Activated CD4-positive, alpha-beta memory T cell treated with anti-CD3 and anti-CD28 coated beads for 36 hours (primary cell): ENCODE measurements at regions not wholly inside any gene's neighbourhood (a gene's known extent, or its start where the extent isn't known, plus 50 kb on each side); places are given as distances from the start of the nearest gene placed in this dataset.

Experiments used
- CTCF ChIA-PET: fragments of 350-600 bp; sonication (Branson Sonifier 250); formaldehyde crosslinking; loops from one replicate; lab custom pipeline; 2021; ENCODE audit warnings: antibody characterized with exemption, inconsistent platforms; lab: Charles Lee
- POLR2A ChIA-PET: fragments of 350-600 bp; sonication (Branson Sonifier 250); formaldehyde crosslinking; loops from one replicate; lab custom pipeline; 2021; ENCODE audit warnings: antibody characterized with exemption; lab: Charles Lee
- DNase-seq: peaks from one replicate; pipeline ENCODE4 v3.0.0-alpha.2; 2020
- H3K27ac Mint-ChIP-seq: one replicate; pipeline ENCODE4 v1.8.0; 2021; ENCODE audit warnings: mixed read lengths
- H3K27me3 Mint-ChIP-seq: one replicate; pipeline ENCODE4 v1.8.0; 2021; ENCODE audit warnings: mixed read lengths
- H3K36me3 Mint-ChIP-seq: one replicate; pipeline ENCODE4 v1.8.0; 2021; ENCODE audit warnings: mixed read lengths
- H3K4me1 Mint-ChIP-seq: one replicate; pipeline ENCODE4 v1.8.0; 2021; ENCODE audit warnings: low read depth, mixed read lengths
- H3K4me3 Mint-ChIP-seq: one replicate; pipeline ENCODE4 v1.8.0; 2021; ENCODE audit warnings: mild to moderate bottlenecking, mixed read lengths
- H3K9me3 Mint-ChIP-seq: one replicate; pipeline ENCODE4 v1.8.0; 2021; ENCODE audit warnings: mixed read lengths
- intact Hi-C: fragments of 100-400 bp; cut with micrococcal nuclease; formaldehyde crosslinking; loops from one replicate; pipeline ENCODE4 v1.15.1; 2023

DNA sequence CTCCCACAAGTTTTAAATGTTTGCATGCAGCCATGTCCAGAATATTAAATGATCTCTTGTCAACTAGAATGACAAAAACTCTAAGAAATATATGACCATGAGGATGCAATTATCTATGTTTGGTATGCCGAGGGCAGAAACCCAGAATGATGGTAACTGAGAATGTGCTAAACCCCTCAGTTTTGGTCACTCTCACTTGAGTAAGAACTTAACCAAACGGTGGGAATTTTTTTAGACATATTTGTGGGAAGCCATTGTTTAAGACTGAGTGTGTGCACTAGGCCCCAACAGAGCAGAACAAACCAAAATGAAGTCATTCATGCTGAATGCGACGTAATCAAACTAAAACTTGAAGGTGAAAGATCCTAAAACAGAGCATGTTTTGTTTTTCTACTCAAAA lies 1927.9 kb upstream of the SEL1L start:
- ChIA-PET CTCF (no interaction called here), POLR2A (no interaction called here)
- H3K9me3 Mint-ChIP-seq: peaks cover 31% of the 10 kb centered on the region

GRCh38 chr14:83462759-83463158 lies 1929.1 kb upstream of the SEL1L start:
- H3K4me3 Mint-ChIP-seq: no peak overlapping the region
- intact Hi-C loops: loop anchor here (5.0 kb wide), 1 partner anchor 750 kb away; no protein-coding TSS in a partner anchor
- H3K36me3 Mint-ChIP-seq: no peaks in the 10 kb centered on the region
- H3K27me3 Mint-ChIP-seq: no peaks in the 10 kb centered on the region
- peaks cover 30% of the 10 kb centered on the region for H3K9me3 Mint-ChIP-seq
- POLR2A ChIA-PET: no interaction called here
- CTCF ChIA-PET: interaction anchor here (1.2 kb wide), 1 partner anchor 10 kb away, joined by 3 read pairs; no protein-coding TSS in a partner anchor
- DNase-seq: no peak
- no peaks in the 10 kb centered on the region for H3K4me1 Mint-ChIP-seq
- H3K27ac Mint-ChIP-seq: no peak overlapping the region

More for the DNA sequence above, 1927.9 kb upstream of the SEL1L start:
- DNase-seq: no peak
- Mint-ChIP-seq H3K36me3 (no peaks in the 10 kb centered on the region), H3K27ac (no peak overlapping the region), H3K27me3 (no peaks in the 10 kb centered on the region), H3K4me3 (no peak overlapping the region), H3K4me1 (no peaks in the 10 kb centered on the region)
- intact Hi-C loops: loop anchor here (5.0 kb wide), 1 partner anchor 749 kb away; no protein-coding TSS in a partner anchor

- Mint-ChIP-seq H3K9me3 (peaks cover 24% of the 10 kb centered on the region), H3K27ac (no peak overlapping the region), H3K4me3 (no peak overlapping the region), H3K4me1 (no peaks in the 10 kb centered on the region), H3K36me3 (no peaks in the 10 kb centered on the region), H3K27me3 (no peaks in the 10 kb centered on the region)
- ChIA-PET CTCF (no interaction called here), POLR2A (no interaction called here)
- intact Hi-C loops: loop anchor here (5.0 kb wide), 1 partner anchor 751 kb away; no protein-coding TSS in a partner anchor
- DNase-seq: no peak
Measured at GRCh38 chr14:83463500-83464098, 1929.9 kb upstream of the SEL1L start.

- Mint-ChIP-seq H3K27ac (no peak overlapping the region), H3K27me3 (no peaks in the 10 kb centered on the region), H3K36me3 (no peaks in the 10 kb centered on the region), H3K9me3 (peaks cover 13% of the 10 kb centered on the region), H3K4me3 (no peak overlapping the region), H3K4me1 (no peaks in the 10 kb centered on the region)
- CTCF ChIA-PET: no interaction called here
- POLR2A ChIA-PET: no interaction called here
- DNase-seq: no peak
- intact Hi-C loops: no loop called here
Measured at GRCh38 chr14:83467811-83468210, 1934.2 kb upstream of the SEL1L start.

- CTCF ChIA-PET: no interaction called here
- H3K4me1 Mint-ChIP-seq: no peaks in the 10 kb centered on the region
- DNase-seq: no peak
Measured at GRCh38 chr14:83470466-83470865, 1936.8 kb upstream of the SEL1L start.

GRCh38 chr14:83470959-83471695 lies 1937.5 kb upstream of the SEL1L start:
- ChIA-PET POLR2A (no interaction called here), CTCF (no interaction called here)
- Mint-ChIP-seq H3K27me3 (no peaks in the 10 kb centered on the region), H3K9me3 (peaks cover 9% of the 10 kb centered on the region), H3K27ac (no peak overlapping the region), H3K4me3 (no peak overlapping the region), H3K4me1 (no peaks in the 10 kb centered on the region), H3K36me3 (no peaks in the 10 kb centered on the region)
- intact Hi-C loops: no loop called here
- no peak for DNase-seq

More at GRCh38 chr14:83470466-83470865, 1936.8 kb upstream of the SEL1L start:
- POLR2A ChIA-PET: no interaction called here
- no peaks in the 10 kb centered on the region for H3K36me3 Mint-ChIP-seq
- intact Hi-C loops: no loop called here
- H3K4me3 Mint-ChIP-seq: no peak overlapping the region
- H3K9me3 Mint-ChIP-seq: peaks cover 10% of the 10 kb centered on the region
- H3K27ac Mint-ChIP-seq: no peak overlapping the region
- H3K27me3 Mint-ChIP-seq: no peaks in the 10 kb centered on the region

DNA sequence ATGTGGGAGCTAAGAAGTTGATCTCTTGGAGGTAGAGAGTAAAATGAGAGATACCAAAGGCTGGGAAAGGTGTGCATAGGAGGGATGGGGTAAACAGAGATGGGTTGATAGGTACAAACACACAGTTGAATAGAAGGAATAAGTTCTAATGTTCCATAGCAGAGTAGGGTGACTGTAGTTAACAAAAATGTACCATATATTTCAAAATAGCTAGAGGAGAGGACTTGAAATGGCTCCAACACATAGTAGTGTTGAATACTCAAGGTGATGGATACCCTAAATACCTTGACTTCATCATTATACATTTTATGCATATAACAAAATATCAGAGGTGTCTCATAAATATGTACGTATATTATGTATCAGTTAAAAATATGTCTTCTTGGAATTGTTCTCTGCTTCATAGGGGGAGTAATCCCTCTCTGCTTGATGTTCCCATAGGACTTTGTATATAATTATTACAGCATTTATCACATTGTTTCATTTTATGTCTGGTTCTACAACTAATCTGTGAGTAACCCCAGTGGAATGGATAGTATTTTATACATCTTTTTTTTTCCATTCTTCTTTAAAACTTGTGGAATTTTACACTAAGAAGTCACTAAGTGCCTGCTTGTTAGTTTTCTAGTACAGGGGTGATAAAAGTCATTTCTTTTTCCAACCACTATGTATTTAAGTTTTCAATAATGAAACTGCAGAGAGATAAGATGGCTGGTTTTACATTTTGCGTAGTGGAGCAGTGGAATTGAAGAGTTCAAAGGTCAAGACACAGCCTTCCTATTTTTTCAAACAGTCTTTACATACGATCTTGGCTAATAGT lies 1940.0 kb upstream of the SEL1L start:
- intact Hi-C loops: no loop called here
- no peaks in the 10 kb centered on the region for H3K27me3 Mint-ChIP-seq
- no peak for DNase-seq
- H3K27ac Mint-ChIP-seq: no peak overlapping the region
- H3K9me3 Mint-ChIP-seq: peaks cover 11% of the 10 kb centered on the region
- H3K4me1 Mint-ChIP-seq: no peaks in the 10 kb centered on the region
- ChIA-PET CTCF (no interaction called here), POLR2A (no interaction called here)
- H3K36me3 Mint-ChIP-seq: no peaks in the 10 kb centered on the region
- H3K4me3 Mint-ChIP-seq: no peak overlapping the region

GRCh38 chr14:83478741-83479140 lies 1945.1 kb upstream of the SEL1L start:
- no peak overlapping the region for H3K4me3 Mint-ChIP-seq
- POLR2A ChIA-PET: no interaction called here
- DNase-seq: no peak
- no peaks in the 10 kb centered on the region for H3K27me3 Mint-ChIP-seq
- H3K36me3 Mint-ChIP-seq: no peaks in the 10 kb centered on the region
- no peak overlapping the region for H3K27ac Mint-ChIP-seq
- H3K9me3 Mint-ChIP-seq: peaks cover 15% of the 10 kb centered on the region
- no peaks in the 10 kb centered on the region for H3K4me1 Mint-ChIP-seq
- intact Hi-C loops: no loop called here
- CTCF ChIA-PET: no interaction called here

GRCh38 chr14:83483063-83483462 lies 1949.4 kb upstream of the SEL1L start:
- no peaks in the 10 kb centered on the region for H3K27me3 Mint-ChIP-seq
- no peaks in the 10 kb centered on the region for H3K4me1 Mint-ChIP-seq
- peaks cover 20% of the 10 kb centered on the region for H3K9me3 Mint-ChIP-seq
- no peaks in the 10 kb centered on the region for H3K36me3 Mint-ChIP-seq
- ChIA-PET POLR2A (no interaction called here), CTCF (interaction anchor here (0.7 kb wide), 1 partner anchor 11 kb away, joined by 3 read pairs; no protein-coding TSS in a partner anchor)
- H3K4me3 Mint-ChIP-seq: no peak overlapping the region
- intact Hi-C loops: loop anchor here (5.0 kb wide), 1 partner anchor 699 kb away; no protein-coding TSS in a partner anchor
- no peak for DNase-seq
- H3K27ac Mint-ChIP-seq: no peak overlapping the region

DNA sequence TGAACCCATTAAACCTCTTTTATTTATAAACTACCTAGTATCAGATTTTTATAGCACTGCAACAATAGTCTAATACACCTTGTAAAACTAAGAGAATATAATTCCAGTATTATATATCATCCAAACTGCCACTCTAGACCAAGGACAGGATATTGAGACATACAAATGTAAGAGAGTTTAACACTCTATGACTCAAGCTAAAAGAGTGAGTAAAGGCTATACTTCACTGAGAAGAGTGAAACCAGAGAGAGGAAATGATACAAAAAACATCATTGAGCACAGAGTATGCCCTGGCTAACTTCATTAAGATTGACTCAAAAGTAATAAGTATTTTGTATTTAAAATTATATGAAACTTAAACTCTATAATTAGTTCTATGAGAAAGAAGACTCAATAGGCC lies 1951.9 kb upstream of the SEL1L start:
- intact Hi-C loops: no loop called here
- Mint-ChIP-seq H3K9me3 (peaks cover 19% of the 10 kb centered on the region), H3K36me3 (no peaks in the 10 kb centered on the region), H3K4me1 (no peaks in the 10 kb centered on the region), H3K4me3 (no peak overlapping the region), H3K27me3 (no peaks in the 10 kb centered on the region), H3K27ac (no peak overlapping the region)
- DNase-seq: no peak
- ChIA-PET POLR2A (no interaction called here), CTCF (no interaction called here)

DNA sequence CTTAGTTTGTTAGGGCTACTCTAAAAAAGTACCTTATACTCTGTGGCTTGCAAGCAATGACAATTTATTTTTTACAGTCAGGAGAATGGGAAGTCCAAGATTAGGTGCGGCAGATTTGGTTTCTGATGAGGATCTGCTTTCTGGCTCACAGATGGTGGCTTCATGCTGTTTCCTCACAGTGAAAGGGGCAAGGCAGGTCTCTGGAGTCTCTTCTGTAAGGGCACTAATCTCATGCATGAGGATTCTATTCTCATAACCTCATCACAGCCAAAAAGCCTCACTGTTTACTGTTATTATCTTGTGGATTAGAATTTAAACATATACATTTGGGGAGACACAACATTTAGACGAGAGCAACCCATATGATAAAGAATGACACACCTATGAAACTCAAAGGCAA lies 1957.4 kb upstream of the SEL1L start:
- Mint-ChIP-seq H3K36me3 (no peaks in the 10 kb centered on the region), H3K4me1 (no peaks in the 10 kb centered on the region), H3K9me3 (peaks cover 17% of the 10 kb centered on the region), H3K4me3 (no peak overlapping the region), H3K27me3 (no peaks in the 10 kb centered on the region), H3K27ac (no peak overlapping the region)
- intact Hi-C loops: no loop called here
- no peak for DNase-seq
- ChIA-PET CTCF (no interaction called here), POLR2A (no interaction called here)

GRCh38 chr14:83520837-83521236 lies 1987.2 kb upstream of the SEL1L start:
- POLR2A ChIA-PET: no interaction called here
- Mint-ChIP-seq H3K36me3 (no peaks in the 10 kb centered on the region), H3K27me3 (no peaks in the 10 kb centered on the region), H3K4me3 (no peak overlapping the region), H3K4me1 (no peaks in the 10 kb centered on the region), H3K9me3 (peaks cover 9% of the 10 kb centered on the region), H3K27ac (no peak overlapping the region)
- no peak for DNase-seq
- CTCF ChIA-PET: no interaction called here
- intact Hi-C loops: no loop called here
